ENCODE measurements at regions not wholly inside any gene's neighbourhood (a gene's known extent, or its start where the extent isn't known, plus 50 kb on each side); places are given as distances from the start of the nearest gene placed in this dataset.

DNA sequence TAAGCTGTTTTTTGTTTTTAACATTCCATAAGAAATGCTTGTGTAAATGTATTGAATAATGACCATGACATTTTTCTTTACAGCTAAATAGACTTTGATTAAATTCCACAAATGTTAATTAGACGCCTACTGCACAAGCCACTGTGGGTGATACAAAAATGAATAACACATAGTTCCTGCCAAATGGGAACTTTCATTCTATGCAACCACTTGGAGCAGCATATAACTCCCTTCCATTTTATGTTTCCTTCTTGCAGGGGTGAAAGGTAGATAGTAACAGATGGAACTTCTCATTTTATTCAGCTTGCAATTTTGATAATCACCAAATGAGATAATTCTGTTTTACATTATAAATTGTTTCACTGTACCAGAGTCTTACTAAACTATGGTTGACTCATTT, 70.0 kb upstream of the THUMPD2 start:
- TF ChIP-seq, protein P1, sequence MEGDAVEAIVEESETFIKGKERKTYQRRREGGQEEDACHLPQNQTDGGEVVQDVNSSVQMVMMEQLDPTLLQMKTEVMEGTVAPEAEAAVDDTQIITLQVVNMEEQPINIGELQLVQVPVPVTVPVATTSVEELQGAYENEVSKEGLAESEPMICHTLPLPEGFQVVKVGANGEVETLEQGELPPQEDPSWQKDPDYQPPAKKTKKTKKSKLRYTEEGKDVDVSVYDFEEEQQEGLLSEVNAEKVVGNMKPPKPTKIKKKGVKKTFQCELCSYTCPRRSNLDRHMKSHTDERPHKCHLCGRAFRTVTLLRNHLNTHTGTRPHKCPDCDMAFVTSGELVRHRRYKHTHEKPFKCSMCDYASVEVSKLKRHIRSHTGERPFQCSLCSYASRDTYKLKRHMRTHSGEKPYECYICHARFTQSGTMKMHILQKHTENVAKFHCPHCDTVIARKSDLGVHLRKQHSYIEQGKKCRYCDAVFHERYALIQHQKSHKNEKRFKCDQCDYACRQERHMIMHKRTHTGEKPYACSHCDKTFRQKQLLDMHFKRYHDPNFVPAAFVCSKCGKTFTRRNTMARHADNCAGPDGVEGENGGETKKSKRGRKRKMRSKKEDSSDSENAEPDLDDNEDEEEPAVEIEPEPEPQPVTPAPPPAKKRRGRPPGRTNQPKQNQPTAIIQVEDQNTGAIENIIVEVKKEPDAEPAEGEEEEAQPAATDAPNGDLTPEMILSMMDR (IDR thresholded peaks at IDR 0.05): no peak
- TF ChIP-seq POLR2A (IDR thresholded peaks at IDR 0.05): no peak

Measured in ovary (tissue), 3 donors.